D721Med (cell line): ENCODE measurements at regions not wholly inside any gene's neighbourhood (a gene's known extent, or its start where the extent isn't known, plus 50 kb on each side); places are given as distances from the start of the nearest gene placed in this dataset.
"Not testable (repeated sequence)": the region's sequence is repeated elsewhere in the genome, so short reads cannot be mapped to it uniquely, and the experiment has no call there.

Experiments
- DNase-seq: peaks from one replicate; pipeline ENCODE4 v3.0.0; 2011; ENCODE audit warnings: low spot score; ENCODE audit not compliant: insufficient read length
- FAIRE-seq: peaks from 2 replicates; lab custom pipeline; 2011; peaks lifted over from hg19 to GRCh38; lab: Jason Lieb, UNC
- TF ChIP-seq, protein P1 (sequence below): IDR thresholded peaks from 2 replicates; pipeline ENCODE4 v1.5.1; 2012; ENCODE audit warnings: mild to moderate bottlenecking, control low read depth; ENCODE audit not compliant: insufficient read depth; ENCODE audit errors: missing control alignments

DNA sequence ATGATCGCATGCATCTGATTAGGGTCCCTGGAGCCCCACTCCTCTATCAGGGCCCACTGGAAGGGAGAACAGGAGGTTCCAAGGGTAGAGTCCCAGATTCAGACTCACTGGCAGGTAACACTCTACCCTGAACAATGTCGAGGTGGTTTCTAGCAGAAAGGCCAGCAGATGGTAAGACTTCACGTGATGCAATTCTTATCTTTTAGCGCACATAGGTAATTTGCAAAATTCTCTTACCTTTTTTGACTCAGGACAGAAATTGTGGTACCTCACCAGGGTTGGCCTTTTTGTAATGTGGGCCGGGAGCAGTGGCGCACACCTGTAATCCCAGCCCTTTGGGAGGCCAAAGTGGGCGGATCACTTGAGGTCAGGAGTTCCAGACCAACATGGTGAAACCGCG, 228.1 kb upstream of the JARID2 start:
- no peak for DNase-seq
- TF ChIP-seq, protein P1, sequence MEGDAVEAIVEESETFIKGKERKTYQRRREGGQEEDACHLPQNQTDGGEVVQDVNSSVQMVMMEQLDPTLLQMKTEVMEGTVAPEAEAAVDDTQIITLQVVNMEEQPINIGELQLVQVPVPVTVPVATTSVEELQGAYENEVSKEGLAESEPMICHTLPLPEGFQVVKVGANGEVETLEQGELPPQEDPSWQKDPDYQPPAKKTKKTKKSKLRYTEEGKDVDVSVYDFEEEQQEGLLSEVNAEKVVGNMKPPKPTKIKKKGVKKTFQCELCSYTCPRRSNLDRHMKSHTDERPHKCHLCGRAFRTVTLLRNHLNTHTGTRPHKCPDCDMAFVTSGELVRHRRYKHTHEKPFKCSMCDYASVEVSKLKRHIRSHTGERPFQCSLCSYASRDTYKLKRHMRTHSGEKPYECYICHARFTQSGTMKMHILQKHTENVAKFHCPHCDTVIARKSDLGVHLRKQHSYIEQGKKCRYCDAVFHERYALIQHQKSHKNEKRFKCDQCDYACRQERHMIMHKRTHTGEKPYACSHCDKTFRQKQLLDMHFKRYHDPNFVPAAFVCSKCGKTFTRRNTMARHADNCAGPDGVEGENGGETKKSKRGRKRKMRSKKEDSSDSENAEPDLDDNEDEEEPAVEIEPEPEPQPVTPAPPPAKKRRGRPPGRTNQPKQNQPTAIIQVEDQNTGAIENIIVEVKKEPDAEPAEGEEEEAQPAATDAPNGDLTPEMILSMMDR, result no peak
- FAIRE-seq, result no peak

DNA sequence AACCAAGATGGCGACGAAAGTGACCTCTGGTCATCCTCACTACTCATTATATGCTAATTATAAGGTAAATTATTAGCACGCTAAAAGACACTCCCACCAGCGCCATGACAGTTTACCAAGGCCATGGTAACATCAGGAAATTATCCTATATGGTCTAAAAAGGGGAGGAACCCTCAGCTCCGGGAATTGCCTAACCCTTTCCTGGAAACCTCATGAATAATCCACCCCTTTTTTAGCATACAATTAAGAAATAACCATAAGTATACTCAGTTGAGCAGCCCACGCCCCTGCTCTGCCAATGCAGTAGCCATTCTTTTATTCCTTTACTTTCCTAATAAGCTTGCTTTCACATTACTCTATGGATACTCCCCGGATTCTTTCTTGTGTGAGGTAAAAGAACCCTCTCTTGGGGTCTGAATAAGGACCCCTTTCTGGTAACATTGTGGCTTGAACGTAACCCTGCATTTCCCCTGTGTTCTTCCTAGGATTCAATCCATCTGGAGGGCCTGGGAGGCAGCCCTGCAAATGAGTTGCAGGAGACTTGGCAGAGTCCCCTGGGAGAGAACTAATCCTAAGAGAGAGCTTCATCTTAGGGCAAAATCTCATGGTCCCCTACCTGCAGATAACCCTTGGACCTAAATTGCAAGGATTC, 225.6 kb upstream of the JARID2 start:
- TF ChIP-seq, protein P1, result no peak
- no peak for FAIRE-seq
- DNase-seq, result no peak

- no peak for DNase-seq
- no peak for FAIRE-seq
- TF ChIP-seq, protein P1, result no peak
Observed at GRCh38 chr6:15021074-15021473, 224.8 kb upstream of the JARID2 start.

DNA sequence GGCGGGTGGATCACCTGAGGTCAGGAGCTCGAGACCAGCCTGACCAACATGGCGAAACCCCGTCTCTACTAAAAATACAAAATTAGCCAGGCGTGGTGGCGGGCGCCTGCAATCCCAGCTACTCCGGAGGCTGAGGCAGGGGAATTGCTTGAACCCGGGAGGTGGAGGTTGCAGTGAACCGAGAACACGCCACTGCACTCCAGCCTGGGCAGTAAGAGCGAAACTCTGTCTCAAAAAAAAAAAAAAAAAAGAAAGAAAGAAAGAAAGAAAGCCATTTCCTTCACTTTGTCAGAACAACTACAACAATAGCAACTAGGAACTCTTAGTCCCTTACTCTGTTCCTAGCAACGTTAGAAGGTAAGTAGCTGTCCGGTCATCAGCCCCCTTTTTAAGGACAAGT, 222.9 kb upstream of the JARID2 start:
- FAIRE-seq, DNase-seq: not testable (repeated sequence)

DNA sequence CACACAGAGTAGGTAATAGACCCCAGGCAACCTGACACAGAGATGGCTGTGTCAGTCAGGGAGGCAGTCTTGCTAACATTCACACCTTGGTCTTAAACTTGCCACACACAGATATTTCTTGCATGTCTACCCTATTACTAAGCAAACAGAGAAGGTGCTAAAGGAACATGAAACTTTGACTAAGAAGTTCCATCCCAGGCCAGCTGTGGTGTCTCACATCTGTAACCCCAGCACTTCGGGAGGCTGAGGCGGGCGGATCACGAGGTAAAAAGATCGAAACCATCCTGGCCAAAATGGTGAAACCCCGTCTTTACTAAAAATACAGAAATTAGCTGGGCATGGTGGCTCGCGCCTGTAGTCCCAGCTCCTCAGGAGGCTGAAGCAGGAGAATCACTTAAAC, 222.4 kb upstream of the JARID2 start:
- FAIRE-seq, result no peak
- TF ChIP-seq, protein P1, result no peak
- no peak for DNase-seq

- FAIRE-seq, result no peak
- DNase-seq, result no peak
- TF ChIP-seq, protein P1, result no peak
Observed at GRCh38 chr6:15025446-15025845, 220.4 kb upstream of the JARID2 start.

DNA sequence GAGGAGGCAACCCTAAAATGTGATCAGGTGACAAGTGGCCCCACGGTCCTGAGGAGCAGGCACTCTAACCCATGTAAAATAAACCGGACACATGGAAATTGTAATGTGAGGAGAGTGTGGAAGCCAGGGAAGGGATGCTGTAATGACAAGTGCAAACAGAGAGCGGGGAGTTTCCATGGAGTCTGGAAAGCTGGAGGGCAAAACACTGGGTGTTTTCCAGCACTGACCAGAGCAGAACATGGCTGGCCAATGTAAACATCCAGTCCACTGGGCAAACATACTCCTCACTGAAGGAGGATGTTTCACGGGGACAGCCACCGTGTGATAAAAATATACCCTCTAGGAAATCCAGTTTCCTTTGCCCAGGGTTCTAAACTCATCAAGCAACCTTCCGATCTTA, 219.0 kb upstream of the JARID2 start:
- DNase-seq (no peak), FAIRE-seq (no peak)
- TF ChIP-seq, protein P1, result no peak
